Smooth muscle cell (in vitro differentiated cells): ENCODE measurements at regions not wholly inside any gene's neighbourhood (a gene's known extent, or its start where the extent isn't known, plus 50 kb on each side); places are given as distances from the start of the nearest gene placed in this dataset.

Experiments used
- DNase-seq: peaks from one replicate; lab custom pipeline; 2025; ENCODE audit not compliant: unreplicated experiment; lab: John Stamatoyannopoulos, UW
- H2AFZ ChIP-seq: fragments of 200-600 bp; sonication (generic); 2 replicates; pipeline ENCODE4 v1.6.0; 2016; ENCODE audit warnings: antibody characterized with exemption, low read depth, mild to moderate bottlenecking
- H3F3A ChIP-seq: fragments of 200-600 bp; sonication (generic); 2 replicates; pipeline ENCODE4 v1.6.0; 2017; ENCODE audit warnings: antibody characterized with exemption, low read depth
- H3K27ac ChIP-seq: fragments of 200-600 bp; sonication (generic); 2 replicates; pipeline ENCODE4 v1.5.1; 2016; ENCODE audit warnings: low read depth, mild to moderate bottlenecking
- H3K27me3 ChIP-seq: fragments of 200-600 bp; sonication (generic); 2 replicates; pipeline ENCODE4 v1.6.1; 2016; ENCODE audit warnings: low read depth, mild to moderate bottlenecking
- H3K36me3 ChIP-seq: fragments of 200-600 bp; sonication (generic); 2 replicates; pipeline ENCODE4 v1.5.1; 2016; ENCODE audit warnings: low read depth
- H3K4me1 ChIP-seq: fragments of 200-600 bp; sonication (generic); 2 replicates; pipeline ENCODE4 v1.5.1; 2016; ENCODE audit warnings: low read depth
- H3K4me2 ChIP-seq: fragments of 200-600 bp; sonication (generic); 2 replicates; pipeline ENCODE4 v1.6.0; 2016; ENCODE audit warnings: mild to moderate bottlenecking
- H3K4me3 ChIP-seq: fragments of 200-600 bp; sonication (generic); 2 replicates; pipeline ENCODE4 v1.5.1; 2016; ENCODE audit warnings: mild to moderate bottlenecking
- H3K79me2 ChIP-seq: fragments of 200-600 bp; sonication (generic); 2 replicates; pipeline ENCODE4 v1.6.0; 2016; ENCODE audit warnings: low read depth, mild to moderate bottlenecking
- H3K9ac ChIP-seq: fragments of 200-600 bp; sonication (generic); 2 replicates; pipeline ENCODE4 v1.6.0; 2016; ENCODE audit warnings: low read depth
- H3K9me3 ChIP-seq: fragments of 200-600 bp; sonication (generic); replicated peaks from 2 replicates; pipeline ENCODE4 v1.5.1; 2016; ENCODE audit warnings: low read depth
- H4K20me1 ChIP-seq: fragments of 200-600 bp; sonication (generic); 2 replicates; pipeline ENCODE4 v1.6.0; 2016; ENCODE audit warnings: low read depth
- CTCF ChIP-seq: fragments of 200-600 bp; sonication (generic); IDR thresholded peaks from 2 replicates; pipeline ENCODE4 v1.5.1; 2017; ENCODE audit warnings: borderline replicate concordance, mild to moderate bottlenecking, antibody characterized with exemption; ENCODE audit not compliant: insufficient read depth, poor library complexity, severe bottlenecking
- WGBS: methylation state at CpG from one replicate; pipeline ENCODE4 v1.1.7; 2016; ENCODE audit warnings: low lambda C conversion rate; 5-methylcytosine and 5-hydroxymethylcytosine counted together

DNA sequence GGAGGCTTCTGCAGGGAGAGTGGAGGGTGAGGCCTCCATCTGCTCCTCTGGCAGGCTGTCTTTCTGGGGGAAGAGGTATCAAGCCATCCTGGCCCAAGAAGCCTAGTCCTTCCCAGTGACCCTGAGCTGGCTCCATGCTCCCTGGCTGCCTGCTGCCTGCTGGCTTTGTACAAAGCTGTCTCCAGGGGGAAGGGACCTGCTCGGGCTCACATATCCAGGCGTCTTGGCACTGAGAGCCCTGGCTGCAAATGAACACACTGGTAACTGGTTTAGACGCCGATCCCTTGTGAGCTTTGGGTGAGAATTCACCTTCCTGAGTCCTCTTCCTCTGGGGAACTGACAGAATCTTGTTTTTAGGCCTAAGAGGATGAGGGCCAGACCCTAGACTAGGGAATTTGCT lies 210.3 kb upstream of the ZBED5 start:
- H3K9ac ChIP-seq = no peak overlapping the region
- no peaks in the 10 kb centered on the region for H3K79me2 ChIP-seq
- H3K36me3 ChIP-seq = no peaks in the 10 kb centered on the region
- no peak overlapping the region for H3K4me2 ChIP-seq
- no peaks in the 10 kb centered on the region for H3K4me1 ChIP-seq
- TF ChIP-seq CTCF = no peak
- no peak overlapping the region for H3K27ac ChIP-seq
- no peak overlapping the region for H2AFZ ChIP-seq
- H3K27me3 ChIP-seq = peaks cover 9% of the 10 kb centered on the region
- H3K9me3 ChIP-seq = no peaks in the 10 kb centered on the region
- H3F3A ChIP-seq = no peaks in the 10 kb centered on the region
- WGBS = 98% methylated on average over 4 of the region's 4 CpGs
- no peaks in the 10 kb centered on the region for H4K20me1 ChIP-seq
- DNase-seq = no peak
- no peak overlapping the region for H3K4me3 ChIP-seq

- no peaks in the 10 kb centered on the region for H3K9me3 ChIP-seq
- no peaks in the 10 kb centered on the region for H3K4me1 ChIP-seq
- no peak for DNase-seq
- H3K4me3 ChIP-seq = no peak overlapping the region
- H3K36me3 ChIP-seq = no peaks in the 10 kb centered on the region
- H3K9ac ChIP-seq = no peak overlapping the region
- 79% methylated on average over 4 of the region's 4 CpGs for WGBS
- H3K27ac ChIP-seq = no peak overlapping the region
- H3K27me3 ChIP-seq = no peaks in the 10 kb centered on the region
- no peak overlapping the region for H3K4me2 ChIP-seq
- no peaks in the 10 kb centered on the region for H3F3A ChIP-seq
- no peaks in the 10 kb centered on the region for H3K79me2 ChIP-seq
- no peak for TF ChIP-seq CTCF
- H4K20me1 ChIP-seq = no peaks in the 10 kb centered on the region
- no peak overlapping the region for H2AFZ ChIP-seq
These were observed 207.5 kb upstream of the ZBED5 start for GRCh38 chr11:11065396-11065795.

DNA sequence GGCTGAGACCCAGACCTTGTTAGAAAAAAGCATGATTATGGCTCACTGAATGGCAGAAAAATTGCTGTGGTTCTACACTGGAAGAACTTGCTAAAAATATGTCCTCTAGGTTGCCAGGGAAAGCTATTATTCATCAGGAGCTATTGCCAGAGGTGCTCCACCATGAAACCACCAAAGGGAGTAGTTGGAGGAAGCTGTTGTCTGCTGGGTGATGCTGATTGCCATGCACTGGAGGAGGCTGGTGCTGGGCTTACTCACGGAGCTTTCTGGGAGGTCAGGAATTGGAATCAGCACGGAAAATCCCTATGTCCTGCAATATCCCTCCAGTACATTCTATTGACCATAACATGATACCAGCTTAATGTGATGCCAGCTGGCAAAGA lies 199.6 kb upstream of the ZBED5 start:
- no peak for DNase-seq
- Histone ChIP-seq H3K36me3 (no peaks in the 10 kb centered on the region), H3K4me2 (no peak overlapping the region), H2AFZ (no peak overlapping the region), H3K27me3 (no peaks in the 10 kb centered on the region), H3K9ac (no peak overlapping the region), H3K4me3 (no peak overlapping the region), H3K27ac (no peak overlapping the region), H3K9me3 (peaks cover 4% of the 10 kb centered on the region), H3K4me1 (no peaks in the 10 kb centered on the region), H3F3A (no peaks in the 10 kb centered on the region), H3K79me2 (no peaks in the 10 kb centered on the region), H4K20me1 (no peaks in the 10 kb centered on the region)
- TF ChIP-seq CTCF = no peak
- 90% methylated on average over 2 of the region's 2 CpGs for WGBS

GRCh38 chr11:11056749-11057471 lies 199.1 kb upstream of the ZBED5 start:
- no peaks in the 10 kb centered on the region for H3K79me2 ChIP-seq
- no peak for DNase-seq
- H3K9me3 ChIP-seq = peaks cover 4% of the 10 kb centered on the region
- H3K36me3 ChIP-seq = no peaks in the 10 kb centered on the region
- H3K4me3 ChIP-seq = no peak overlapping the region
- no peaks in the 10 kb centered on the region for H3F3A ChIP-seq
- H2AFZ ChIP-seq = no peak overlapping the region
- H3K4me2 ChIP-seq = no peak overlapping the region
- H3K27ac ChIP-seq = no peak overlapping the region
- no peaks in the 10 kb centered on the region for H4K20me1 ChIP-seq
- H3K27me3 ChIP-seq = no peaks in the 10 kb centered on the region
- H3K4me1 ChIP-seq = no peaks in the 10 kb centered on the region
- no peak overlapping the region for H3K9ac ChIP-seq
- no peak for TF ChIP-seq CTCF
- 93% methylated on average over 2 of the region's 2 CpGs for WGBS
